ENCODE measurements at regions not wholly inside any gene's neighbourhood (a gene's known extent, or its start where the extent isn't known, plus 50 kb on each side); places are given as distances from the start of the nearest gene placed in this dataset.

GRCh38 chr3:105957722-105958121 lies 88.9 kb upstream of the CBLB start:
- no peak for TF ChIP-seq CREB5 (CRISPR knock-in tag; IDR thresholded peaks at IDR 0.05; ENCODE audit: low read depth)
- no peak for TF ChIP-seq RARB (CRISPR knock-in tag; IDR thresholded peaks at IDR 0.05)
- TF ChIP-seq ZNF8 (CRISPR knock-in tag; IDR thresholded peaks at IDR 0.05), result no peak
- TF ChIP-seq, protein P1, sequence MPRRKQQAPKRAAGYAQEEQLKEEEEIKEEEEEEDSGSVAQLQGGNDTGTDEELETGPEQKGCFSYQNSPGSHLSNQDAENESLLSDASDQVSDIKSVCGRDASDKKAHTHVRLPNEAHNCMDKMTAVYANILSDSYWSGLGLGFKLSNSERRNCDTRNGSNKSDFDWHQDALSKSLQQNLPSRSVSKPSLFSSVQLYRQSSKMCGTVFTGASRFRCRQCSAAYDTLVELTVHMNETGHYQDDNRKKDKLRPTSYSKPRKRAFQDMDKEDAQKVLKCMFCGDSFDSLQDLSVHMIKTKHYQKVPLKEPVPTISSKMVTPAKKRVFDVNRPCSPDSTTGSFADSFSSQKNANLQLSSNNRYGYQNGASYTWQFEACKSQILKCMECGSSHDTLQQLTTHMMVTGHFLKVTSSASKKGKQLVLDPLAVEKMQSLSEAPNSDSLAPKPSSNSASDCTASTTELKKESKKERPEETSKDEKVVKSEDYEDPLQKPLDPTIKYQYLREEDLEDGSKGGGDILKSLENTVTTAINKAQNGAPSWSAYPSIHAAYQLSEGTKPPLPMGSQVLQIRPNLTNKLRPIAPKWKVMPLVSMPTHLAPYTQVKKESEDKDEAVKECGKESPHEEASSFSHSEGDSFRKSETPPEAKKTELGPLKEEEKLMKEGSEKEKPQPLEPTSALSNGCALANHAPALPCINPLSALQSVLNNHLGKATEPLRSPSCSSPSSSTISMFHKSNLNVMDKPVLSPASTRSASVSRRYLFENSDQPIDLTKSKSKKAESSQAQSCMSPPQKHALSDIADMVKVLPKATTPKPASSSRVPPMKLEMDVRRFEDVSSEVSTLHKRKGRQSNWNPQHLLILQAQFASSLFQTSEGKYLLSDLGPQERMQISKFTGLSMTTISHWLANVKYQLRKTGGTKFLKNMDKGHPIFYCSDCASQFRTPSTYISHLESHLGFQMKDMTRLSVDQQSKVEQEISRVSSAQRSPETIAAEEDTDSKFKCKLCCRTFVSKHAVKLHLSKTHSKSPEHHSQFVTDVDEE (CRISPR knock-in tag; IDR thresholded peaks at IDR 0.05), result no peak
- TF ChIP-seq, protein P2, sequence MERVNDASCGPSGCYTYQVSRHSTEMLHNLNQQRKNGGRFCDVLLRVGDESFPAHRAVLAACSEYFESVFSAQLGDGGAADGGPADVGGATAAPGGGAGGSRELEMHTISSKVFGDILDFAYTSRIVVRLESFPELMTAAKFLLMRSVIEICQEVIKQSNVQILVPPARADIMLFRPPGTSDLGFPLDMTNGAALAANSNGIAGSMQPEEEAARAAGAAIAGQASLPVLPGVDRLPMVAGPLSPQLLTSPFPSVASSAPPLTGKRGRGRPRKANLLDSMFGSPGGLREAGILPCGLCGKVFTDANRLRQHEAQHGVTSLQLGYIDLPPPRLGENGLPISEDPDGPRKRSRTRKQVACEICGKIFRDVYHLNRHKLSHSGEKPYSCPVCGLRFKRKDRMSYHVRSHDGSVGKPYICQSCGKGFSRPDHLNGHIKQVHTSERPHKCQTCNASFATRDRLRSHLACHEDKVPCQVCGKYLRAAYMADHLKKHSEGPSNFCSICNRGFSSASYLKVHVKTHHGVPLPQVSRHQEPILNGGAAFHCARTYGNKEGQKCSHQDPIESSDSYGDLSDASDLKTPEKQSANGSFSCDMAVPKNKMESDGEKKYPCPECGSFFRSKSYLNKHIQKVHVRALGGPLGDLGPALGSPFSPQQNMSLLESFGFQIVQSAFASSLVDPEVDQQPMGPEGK (CRISPR knock-in tag; IDR thresholded peaks at IDR 0.05; ENCODE audit: borderline replicate concordance), result no peak
- no peak for TF ChIP-seq ARNTL (CRISPR knock-in tag; IDR thresholded peaks at IDR 0.05; ENCODE audit: borderline replicate concordance, low read depth)
- no peak for TF ChIP-seq BACH2 (CRISPR knock-in tag; IDR thresholded peaks at IDR 0.05; ENCODE audit: borderline replicate concordance)
- TF ChIP-seq CSDC2 (CRISPR knock-in tag; IDR thresholded peaks at IDR 0.05), result no peak
- no peak for TF ChIP-seq ZNF70 (CRISPR knock-in tag; IDR thresholded peaks at IDR 0.05)
- TF ChIP-seq GLIS3 (CRISPR knock-in tag; IDR thresholded peaks at IDR 0.05), result no peak

DNA sequence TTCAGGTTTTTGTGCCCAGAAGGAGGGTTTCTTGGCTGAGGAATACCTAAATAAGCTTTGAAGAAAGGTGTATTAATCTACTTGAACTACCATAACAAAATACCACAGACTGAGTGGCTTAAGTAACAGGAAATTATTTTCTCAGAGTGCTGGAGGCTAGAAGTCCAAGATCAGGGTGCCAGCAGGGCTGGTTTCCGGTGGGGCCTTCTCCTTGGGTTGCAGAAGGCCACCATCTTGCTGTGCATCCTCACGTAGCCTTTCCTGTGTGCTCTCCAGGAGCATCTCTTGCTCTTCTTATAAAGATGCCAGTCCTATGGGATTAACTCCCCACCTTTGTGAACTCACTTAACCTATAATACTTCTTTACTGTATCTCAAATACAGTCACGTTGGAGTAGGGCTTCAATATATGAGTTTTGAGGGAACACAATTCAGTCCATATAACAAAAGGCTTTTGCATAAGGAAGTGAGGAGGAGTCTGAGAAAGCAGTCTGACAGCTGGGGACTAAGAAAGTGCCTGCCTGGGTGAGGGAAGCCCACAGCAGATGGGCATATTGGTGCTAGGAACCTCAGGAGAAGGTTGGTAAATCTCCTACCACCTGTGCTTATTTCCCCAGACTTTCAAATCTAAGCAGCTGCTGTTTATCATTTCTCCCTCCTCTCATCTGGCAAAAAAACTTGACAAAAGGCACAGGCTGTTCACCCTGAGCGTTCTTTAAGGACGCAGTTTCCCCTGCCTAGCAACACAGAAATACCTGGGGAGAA lies 89.6 kb upstream of the CBLB start:
- no peak for ATAC-seq

More at GRCh38 chr3:105957722-105958121, 88.9 kb upstream of the CBLB start:
- no peak for ATAC-seq

More for the DNA sequence above, 89.6 kb upstream of the CBLB start:
- TF ChIP-seq ZC3H10 (CRISPR knock-in tag; IDR thresholded peaks at IDR 0.05) (no peak), CREB5 (CRISPR knock-in tag; IDR thresholded peaks at IDR 0.05; ENCODE audit: low read depth) (no peak), SNAI2 (CRISPR knock-in tag; IDR thresholded peaks at IDR 0.05) (no peak), ISL1 (CRISPR knock-in tag; IDR thresholded peaks at IDR 0.05) (no peak), ZNF8 (CRISPR knock-in tag; IDR thresholded peaks at IDR 0.05) (no peak), ZNF70 (CRISPR knock-in tag; IDR thresholded peaks at IDR 0.05) (no peak), RARB (CRISPR knock-in tag; IDR thresholded peaks at IDR 0.05) (no peak), ZNF565 (CRISPR knock-in tag; conservative IDR thresholded peaks at IDR 0.05; ENCODE audit: low read depth) (no peak), TOX (CRISPR knock-in tag; IDR thresholded peaks at IDR 0.05; ENCODE audit: borderline replicate concordance) (no peak), ARNTL (CRISPR knock-in tag; IDR thresholded peaks at IDR 0.05; ENCODE audit: borderline replicate concordance, low read depth) (no peak), GLIS3 (CRISPR knock-in tag; IDR thresholded peaks at IDR 0.05) (no peak), OSR1 (CRISPR knock-in tag; IDR thresholded peaks at IDR 0.05) (no peak)
- TF ChIP-seq, protein P1 (CRISPR knock-in tag; IDR thresholded peaks at IDR 0.05), result no peak
- TF ChIP-seq, protein P3, sequence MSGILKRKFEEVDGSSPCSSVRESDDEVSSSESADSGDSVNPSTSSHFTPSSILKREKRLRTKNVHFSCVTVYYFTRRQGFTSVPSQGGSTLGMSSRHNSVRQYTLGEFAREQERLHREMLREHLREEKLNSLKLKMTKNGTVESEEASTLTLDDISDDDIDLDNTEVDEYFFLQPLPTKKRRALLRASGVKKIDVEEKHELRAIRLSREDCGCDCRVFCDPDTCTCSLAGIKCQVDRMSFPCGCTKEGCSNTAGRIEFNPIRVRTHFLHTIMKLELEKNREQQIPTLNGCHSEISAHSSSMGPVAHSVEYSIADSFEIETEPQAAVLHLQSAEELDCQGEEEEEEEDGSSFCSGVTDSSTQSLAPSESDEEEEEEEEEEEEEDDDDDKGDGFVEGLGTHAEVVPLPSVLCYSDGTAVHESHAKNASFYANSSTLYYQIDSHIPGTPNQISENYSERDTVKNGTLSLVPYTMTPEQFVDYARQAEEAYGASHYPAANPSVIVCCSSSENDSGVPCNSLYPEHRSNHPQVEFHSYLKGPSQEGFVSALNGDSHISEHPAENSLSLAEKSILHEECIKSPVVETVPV (CRISPR knock-in tag; IDR thresholded peaks at IDR 0.05), result no peak

All from SK-N-SH treated with all-trans-retinoic acid at 6 μM for 48 hours (cell line).